ENCODE measurements at regions not wholly inside any gene's neighbourhood (a gene's known extent, or its start where the extent isn't known, plus 50 kb on each side); places are given as distances from the start of the nearest gene placed in this dataset.

DNA sequence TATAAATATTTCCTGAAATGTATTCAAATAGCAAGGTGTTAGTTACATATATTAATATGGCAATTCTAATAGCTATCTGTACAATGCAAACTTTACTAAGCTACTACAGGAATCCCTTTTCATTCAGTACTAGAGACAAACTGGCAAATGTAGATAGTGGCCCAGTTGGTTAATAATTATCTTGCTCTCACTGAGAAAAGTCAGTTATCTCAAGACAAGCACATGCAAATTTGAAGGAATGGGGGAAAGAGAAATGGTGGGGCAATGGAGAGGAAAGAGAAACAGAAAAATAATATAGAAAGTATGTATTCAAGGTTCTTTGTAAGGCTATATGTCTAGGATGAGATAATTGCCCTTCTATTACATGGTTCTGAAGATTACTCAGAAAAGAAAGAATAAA, 280.0 kb downstream of the FIGN start:
- no peaks in the 10 kb centered on the region for H3K79me2 ChIP-seq (ENCODE audit: low read length)
- H3K36me3 ChIP-seq (replicated peaks; ENCODE audit: low read depth, low read length), result no peaks in the 10 kb centered on the region

GRCh38 chr2:163453920-163454319, 281.9 kb downstream of the FIGN start:
- Histone ChIP-seq H2AFZ (ENCODE audit: low read depth, low read length) (no peak overlapping the region), H3K4me2 (ENCODE audit: low read length) (no peak overlapping the region), H3K9me3 (ENCODE audit: insufficient read depth, low read length) (no peaks in the 10 kb centered on the region), H3K4me1 (ENCODE audit: low read length) (peaks cover 11% of the 10 kb centered on the region), H3K27ac (ENCODE audit: low read length) (no peak overlapping the region), H3K4me3 (ENCODE audit: low read length) (no peak overlapping the region), H3K27me3 (ENCODE audit: low read depth, low read length) (no peaks in the 10 kb centered on the region), H3K36me3 (replicated peaks; ENCODE audit: low read depth, low read length) (no peaks in the 10 kb centered on the region), H3K9ac (ENCODE audit: low read length) (no peak overlapping the region), H3K79me2 (ENCODE audit: low read length) (no peaks in the 10 kb centered on the region), H4K20me1 (ENCODE audit: insufficient read depth, low read length) (no peaks in the 10 kb centered on the region)
- TF ChIP-seq EZH2phosphoT487 (IDR thresholded peaks at IDR 0.05; ENCODE audit: low read depth), result no peak
- TF ChIP-seq, protein P1, sequence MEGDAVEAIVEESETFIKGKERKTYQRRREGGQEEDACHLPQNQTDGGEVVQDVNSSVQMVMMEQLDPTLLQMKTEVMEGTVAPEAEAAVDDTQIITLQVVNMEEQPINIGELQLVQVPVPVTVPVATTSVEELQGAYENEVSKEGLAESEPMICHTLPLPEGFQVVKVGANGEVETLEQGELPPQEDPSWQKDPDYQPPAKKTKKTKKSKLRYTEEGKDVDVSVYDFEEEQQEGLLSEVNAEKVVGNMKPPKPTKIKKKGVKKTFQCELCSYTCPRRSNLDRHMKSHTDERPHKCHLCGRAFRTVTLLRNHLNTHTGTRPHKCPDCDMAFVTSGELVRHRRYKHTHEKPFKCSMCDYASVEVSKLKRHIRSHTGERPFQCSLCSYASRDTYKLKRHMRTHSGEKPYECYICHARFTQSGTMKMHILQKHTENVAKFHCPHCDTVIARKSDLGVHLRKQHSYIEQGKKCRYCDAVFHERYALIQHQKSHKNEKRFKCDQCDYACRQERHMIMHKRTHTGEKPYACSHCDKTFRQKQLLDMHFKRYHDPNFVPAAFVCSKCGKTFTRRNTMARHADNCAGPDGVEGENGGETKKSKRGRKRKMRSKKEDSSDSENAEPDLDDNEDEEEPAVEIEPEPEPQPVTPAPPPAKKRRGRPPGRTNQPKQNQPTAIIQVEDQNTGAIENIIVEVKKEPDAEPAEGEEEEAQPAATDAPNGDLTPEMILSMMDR (IDR thresholded peaks at IDR 0.05; ENCODE audit: low read depth, low read length), result no peak

More for the DNA sequence above, 280.0 kb downstream of the FIGN start:
- Histone ChIP-seq H3K4me1 (ENCODE audit: low read length) (peaks cover 11% of the 10 kb centered on the region), H3K27me3 (ENCODE audit: low read depth, low read length) (no peaks in the 10 kb centered on the region), H3K4me3 (ENCODE audit: low read length) (no peak overlapping the region), H3K27ac (ENCODE audit: low read length) (no peak overlapping the region), H3K9me3 (ENCODE audit: insufficient read depth, low read length) (no peaks in the 10 kb centered on the region), H4K20me1 (ENCODE audit: insufficient read depth, low read length) (no peaks in the 10 kb centered on the region), H3K9ac (ENCODE audit: low read length) (no peak overlapping the region), H3K4me2 (ENCODE audit: low read length) (peak overlapping the region; percentile 6; the same call in 1 of the 2 replicates), H2AFZ (ENCODE audit: low read depth, low read length) (no peak overlapping the region)
- no peak for TF ChIP-seq EZH2phosphoT487 (IDR thresholded peaks at IDR 0.05; ENCODE audit: low read depth)
- TF ChIP-seq, protein P1 (IDR thresholded peaks at IDR 0.05; ENCODE audit: low read depth, low read length), result no peak

DNA sequence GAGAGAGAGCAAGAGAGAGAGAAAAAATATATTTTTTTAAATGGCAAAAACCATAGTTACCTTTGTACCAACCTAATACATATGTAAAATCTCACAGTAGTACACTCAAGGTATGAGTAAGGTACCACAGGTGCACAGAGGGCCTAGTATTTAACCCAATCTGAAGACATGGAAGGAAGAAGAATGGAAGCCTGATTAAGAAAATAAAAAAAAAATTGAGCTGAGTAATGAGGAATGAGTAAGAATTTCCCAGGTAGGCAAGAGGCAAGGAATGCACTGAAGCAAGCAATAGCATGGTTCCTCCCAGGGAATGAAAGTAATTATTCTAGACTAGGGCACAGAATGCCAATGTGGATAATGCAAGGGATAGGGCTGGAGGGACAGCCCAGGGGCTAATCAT, 294.2 kb downstream of the FIGN start:
- no peaks in the 10 kb centered on the region for H3K79me2 ChIP-seq (ENCODE audit: low read length)
- peaks cover 7% of the 10 kb centered on the region; the same call in 1 of the 2 replicates for H3K4me1 ChIP-seq (ENCODE audit: low read length)
- no peak overlapping the region for H3K9ac ChIP-seq (ENCODE audit: low read length)
- TF ChIP-seq EZH2phosphoT487 (IDR thresholded peaks at IDR 0.05; ENCODE audit: low read depth), result no peak
- TF ChIP-seq, protein P1 (IDR thresholded peaks at IDR 0.05; ENCODE audit: low read depth, low read length), result no peak
- no peaks in the 10 kb centered on the region for H4K20me1 ChIP-seq (ENCODE audit: insufficient read depth, low read length)
- no peak overlapping the region for H3K4me2 ChIP-seq (ENCODE audit: low read length)
- no peak overlapping the region for H3K27ac ChIP-seq (ENCODE audit: low read length)
- no peak overlapping the region for H3K4me3 ChIP-seq (ENCODE audit: low read length)
- no peaks in the 10 kb centered on the region for H3K9me3 ChIP-seq (ENCODE audit: insufficient read depth, low read length)
- no peak overlapping the region for H2AFZ ChIP-seq (ENCODE audit: low read depth, low read length)
- H3K36me3 ChIP-seq (replicated peaks; ENCODE audit: low read depth, low read length), result no peaks in the 10 kb centered on the region
- no peaks in the 10 kb centered on the region for H3K27me3 ChIP-seq (ENCODE audit: low read depth, low read length)

DNA sequence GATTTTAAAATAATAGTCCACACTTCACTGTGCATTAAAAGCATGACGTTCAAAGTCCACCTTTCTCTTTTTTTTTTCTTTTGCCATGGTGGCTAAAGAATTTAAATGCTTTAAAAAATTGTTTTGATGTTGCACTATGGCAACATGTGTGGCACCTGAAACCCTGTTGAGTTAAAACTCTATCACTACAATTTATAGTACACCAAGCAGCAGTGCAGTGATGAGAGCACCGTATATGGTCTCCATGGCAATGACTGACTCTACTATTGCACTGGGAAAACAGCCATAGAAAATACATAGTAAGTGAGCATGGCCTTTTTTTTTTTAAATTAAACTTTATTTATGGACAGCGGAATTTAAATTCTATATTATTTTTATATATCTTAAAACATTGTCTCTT, 298.8 kb downstream of the FIGN start:
- Histone ChIP-seq H3K36me3 (replicated peaks; ENCODE audit: low read depth, low read length) (no peaks in the 10 kb centered on the region), H3K9me3 (ENCODE audit: insufficient read depth, low read length) (no peaks in the 10 kb centered on the region), H3K9ac (ENCODE audit: low read length) (no peak overlapping the region), H3K4me2 (ENCODE audit: low read length) (no peak overlapping the region), H3K79me2 (ENCODE audit: low read length) (no peaks in the 10 kb centered on the region), H4K20me1 (ENCODE audit: insufficient read depth, low read length) (no peaks in the 10 kb centered on the region), H3K27me3 (ENCODE audit: low read depth, low read length) (no peaks in the 10 kb centered on the region), H3K27ac (ENCODE audit: low read length) (no peak overlapping the region), H3K4me3 (ENCODE audit: low read length) (no peak overlapping the region), H2AFZ (ENCODE audit: low read depth, low read length) (no peak overlapping the region), H3K4me1 (ENCODE audit: low read length) (no peaks in the 10 kb centered on the region)
- TF ChIP-seq, protein P1 (IDR thresholded peaks at IDR 0.05; ENCODE audit: low read depth, low read length), result no peak
- no peak for TF ChIP-seq EZH2phosphoT487 (IDR thresholded peaks at IDR 0.05; ENCODE audit: low read depth)

All from OCI-LY3 (cell line).